HG03571 (cell line): ENCODE measurements at regions not wholly inside any gene's neighbourhood (a gene's known extent, or its start where the extent isn't known, plus 50 kb on each side); places are given as distances from the start of the nearest gene placed in this dataset.
A peak's percentile ranks its signal among the peaks of the same experiment; 100 is the strongest.

ENCODE experiments used
- ATAC-seq: cut with Tn5 transposase; IDR thresholded peaks from one replicate; pipeline ENCODE4 v1.9.1; 2021; ENCODE audit not compliant: unreplicated experiment

GRCh38 chr3:41076399-41076798 is 122.9 kb upstream of the CTNNB1 start:
- no peak for ATAC-seq

- ATAC-seq: no peak
These were observed 119.2 kb upstream of the CTNNB1 start for GRCh38 chr3:41080141-41080540.

GRCh38 chr3:41088882-41089281 is 110.4 kb upstream of the CTNNB1 start:
- no peak for ATAC-seq

- ATAC-seq: no peak
These were observed 109.7 kb upstream of the CTNNB1 start for GRCh38 chr3:41089566-41089965.

GRCh38 chr3:41092844-41093243 is 106.5 kb upstream of the CTNNB1 start:
- no peak for ATAC-seq

GRCh38 chr3:41093476-41093875 is 105.8 kb upstream of the CTNNB1 start:
- no peak for ATAC-seq

- no peak for ATAC-seq
These were observed 105.0 kb upstream of the CTNNB1 start for GRCh38 chr3:41094351-41094750.

- ATAC-seq: no peak
These were observed 103.6 kb upstream of the CTNNB1 start for GRCh38 chr3:41095702-41096101.

- ATAC-seq: no peak
These were observed 101.3 kb upstream of the CTNNB1 start for GRCh38 chr3:41097896-41098496.

- no peak for ATAC-seq
These were observed 98.1 kb upstream of the CTNNB1 start for GRCh38 chr3:41101231-41101630.

- no peak for ATAC-seq
These were observed 97.2 kb upstream of the CTNNB1 start for GRCh38 chr3:41102053-41102556.

- ATAC-seq: no peak
These were observed 96.6 kb upstream of the CTNNB1 start for GRCh38 chr3:41102750-41103149.

- ATAC-seq: no peak
These were observed 96.1 kb upstream of the CTNNB1 start for GRCh38 chr3:41103200-41103599.

- no peak for ATAC-seq
These were observed 95.2 kb upstream of the CTNNB1 start for GRCh38 chr3:41104147-41104546.

- ATAC-seq: no peak
These were observed 92.6 kb upstream of the CTNNB1 start for GRCh38 chr3:41106691-41107090.

- no peak for ATAC-seq
These were observed 88.3 kb upstream of the CTNNB1 start for GRCh38 chr3:41111011-41111410.

GRCh38 chr3:41112466-41112865 is 86.8 kb upstream of the CTNNB1 start:
- ATAC-seq: no peak

- no peak for ATAC-seq
These were observed 84.2 kb upstream of the CTNNB1 start for GRCh38 chr3:41115069-41115468.

GRCh38 chr3:41116851-41117250 is 82.5 kb upstream of the CTNNB1 start:
- no peak for ATAC-seq

- ATAC-seq: peak; percentile 87
These were observed 81.9 kb upstream of the CTNNB1 start for GRCh38 chr3:41117398-41117870.

- no peak for ATAC-seq
These were observed 80.6 kb upstream of the CTNNB1 start for GRCh38 chr3:41118461-41119390.

- ATAC-seq: no peak
These were observed 78.8 kb upstream of the CTNNB1 start for GRCh38 chr3:41120460-41120859.
